Lower leg skin (tissue), 3 donors: ENCODE measurements at regions not wholly inside any gene's neighbourhood (a gene's known extent, or its start where the extent isn't known, plus 50 kb on each side); places are given as distances from the start of the nearest gene placed in this dataset.

Source experiments
- CTCF ChIP-seq, 3 donors: fragments of 450-650 bp; IDR thresholded peaks; one replicate each; pipeline ENCODE4 v1.5.1; 2016; ENCODE audit warnings: antibody characterized with exemption in 3 of 3, mild to moderate bottlenecking in 3 of 3, moderate library complexity in 2 of 3
- POLR2A ChIP-seq, 2 donors: fragments of 450-650 bp; IDR thresholded peaks; one replicate each; pipeline ENCODE4 v1.6.1; 2016 to 2017; ENCODE audit warnings: antibody characterized with exemption in 2 of 2, mild to moderate bottlenecking in 1 of 2, moderate library complexity in 1 of 2

- TF ChIP-seq CTCF (IDR thresholded peaks at IDR 0.05) (no peak), POLR2A (IDR thresholded peaks at IDR 0.05) (no peak)
Observed at GRCh38 chr13:44240611-44241145, 132.9 kb upstream of the SERP2 start.
